ENCODE measurements at regions not wholly inside any gene's neighbourhood (a gene's known extent, or its start where the extent isn't known, plus 50 kb on each side); places are given as distances from the start of the nearest gene placed in this dataset.

GRCh38 chr17:13365331-13365730 is 236.4 kb downstream of the HS3ST3A1 start:
- H3K4me3 ChIP-seq (ENCODE audit: low read depth, low read length): no peak overlapping the region
- DNase-seq (ENCODE audit: low read depth): no peak

- H3K4me3 ChIP-seq (ENCODE audit: low read depth, low read length): no peak overlapping the region
- no peak for DNase-seq (ENCODE audit: low read depth)
Measured at GRCh38 chr17:13363771-13364170, 238.0 kb downstream of the HS3ST3A1 start.

DNA sequence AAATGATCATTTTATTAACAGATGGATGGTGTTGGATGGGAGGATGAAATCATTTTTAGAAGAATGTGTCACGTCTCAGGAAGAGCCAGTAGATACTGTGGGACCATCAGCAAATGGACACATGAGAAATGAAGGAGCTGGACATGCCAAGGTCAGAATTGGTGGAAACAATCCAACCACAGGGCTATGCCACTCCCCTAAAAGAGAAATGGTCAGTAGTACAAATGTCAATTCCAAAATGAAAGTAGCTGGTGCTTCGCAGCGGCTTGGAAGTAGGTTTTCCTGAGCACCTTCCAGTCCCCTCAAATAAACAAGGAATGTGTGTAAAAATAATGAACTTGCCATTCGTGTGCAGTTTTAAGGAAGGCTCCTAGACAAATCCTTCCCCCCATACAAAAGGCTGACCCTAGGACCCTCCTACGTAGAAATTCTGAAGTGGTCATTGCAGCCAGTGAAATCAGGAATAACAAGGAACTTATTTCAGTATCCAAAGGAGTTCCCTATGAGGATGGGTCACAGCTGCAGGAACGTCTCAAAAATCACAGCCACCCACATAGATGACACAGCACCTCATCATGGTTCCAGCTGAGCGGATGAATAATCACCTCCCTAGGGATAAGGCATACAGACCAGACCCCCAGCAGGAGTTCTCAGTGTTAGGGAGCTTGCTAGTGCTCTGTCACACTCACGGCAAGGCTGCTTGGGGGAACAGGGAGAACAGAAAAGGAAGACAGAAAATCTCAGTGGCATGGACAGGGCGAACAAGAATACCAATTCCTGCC is 239.2 kb downstream of the HS3ST3A1 start:
- no peak overlapping the region for H3K4me3 ChIP-seq (ENCODE audit: low read depth, low read length)
- peak; percentile 79 for DNase-seq (ENCODE audit: low read depth)

- DNase-seq (ENCODE audit: low read depth): no peak
- no peak overlapping the region for H3K4me3 ChIP-seq (ENCODE audit: low read depth, low read length)
Measured at GRCh38 chr17:13359774-13360173, 242.0 kb downstream of the HS3ST3A1 start.

DNA sequence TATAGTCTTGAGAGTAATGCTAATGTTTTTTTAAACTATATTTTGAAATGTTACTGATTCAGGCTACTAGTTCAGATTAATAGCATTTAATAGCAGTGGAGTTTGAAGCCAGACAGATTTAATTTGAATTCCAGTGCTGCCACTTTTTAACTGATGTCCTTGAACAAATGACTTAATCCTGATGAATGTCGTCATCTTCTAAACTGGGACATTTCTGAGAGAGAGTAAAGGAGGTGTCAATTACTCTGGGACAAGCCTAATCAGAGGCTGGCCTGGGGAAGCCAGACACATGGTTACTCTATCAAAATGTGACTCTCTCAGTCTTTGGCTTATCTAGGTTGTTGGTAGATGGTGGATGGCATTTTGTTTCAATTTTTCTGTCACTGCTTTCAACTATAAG is 246.7 kb downstream of the HS3ST3A1 start:
- no peak for DNase-seq (ENCODE audit: low read depth)
- no peak overlapping the region for H3K4me3 ChIP-seq (ENCODE audit: low read depth, low read length)

GRCh38 chr17:13353590-13353989 is 248.1 kb downstream of the HS3ST3A1 start:
- peak; percentile 77 for DNase-seq (ENCODE audit: low read depth)
- no peak overlapping the region for H3K4me3 ChIP-seq (ENCODE audit: low read depth, low read length)

GRCh38 chr17:13352747-13353415 is 248.8 kb downstream of the HS3ST3A1 start:
- no peak for DNase-seq (ENCODE audit: low read depth)
- H3K4me3 ChIP-seq (ENCODE audit: low read depth, low read length): no peak overlapping the region

DNA sequence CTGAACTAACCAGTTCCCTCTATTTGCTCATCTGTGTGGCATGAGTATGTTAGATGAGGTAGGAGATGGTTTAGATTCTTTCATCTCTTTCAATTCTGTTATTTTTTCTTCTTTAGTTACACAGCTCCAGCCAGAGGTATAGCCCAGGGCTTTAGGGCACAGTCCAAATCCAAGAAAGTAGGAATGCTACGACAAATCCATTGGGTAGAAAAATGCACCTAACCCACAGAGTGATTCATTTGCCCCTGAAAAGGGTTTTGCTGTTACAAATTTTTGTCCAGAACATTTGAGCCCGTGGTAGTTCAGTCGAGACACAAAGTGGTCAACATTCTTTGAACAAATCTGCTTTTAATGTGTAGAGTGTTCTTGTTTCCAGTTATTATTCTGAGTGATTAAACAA is 250.7 kb downstream of the HS3ST3A1 start:
- DNase-seq (ENCODE audit: low read depth): peak; percentile 65
- no peak overlapping the region for H3K4me3 ChIP-seq (ENCODE audit: low read depth, low read length)

DNA sequence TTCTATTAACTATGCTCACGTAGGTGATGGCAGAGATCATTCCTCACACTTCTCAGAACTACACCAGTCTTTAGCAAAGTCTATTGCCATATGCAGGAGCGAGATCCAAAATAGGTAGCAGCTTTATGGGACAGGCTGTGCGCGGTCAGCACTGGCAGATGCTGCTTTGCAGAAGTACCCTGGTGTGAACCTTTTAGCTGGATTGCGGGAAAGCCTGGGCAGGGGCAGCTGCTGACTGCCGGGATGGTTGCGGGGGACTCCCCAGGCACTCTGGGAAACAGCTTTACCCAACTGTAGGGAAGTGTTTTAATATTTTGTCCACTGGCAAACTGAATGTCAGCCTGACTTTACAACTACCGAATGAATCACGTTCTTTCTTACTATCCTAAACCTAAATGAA is 251.3 kb downstream of the HS3ST3A1 start:
- DNase-seq (ENCODE audit: low read depth): no peak
- H3K4me3 ChIP-seq (ENCODE audit: low read depth, low read length): no peak overlapping the region

- H3K4me3 ChIP-seq (ENCODE audit: low read depth, low read length): no peak overlapping the region
- DNase-seq (ENCODE audit: low read depth): peak; percentile 93
Measured at GRCh38 chr17:13346996-13347762, 254.6 kb downstream of the HS3ST3A1 start.

DNA sequence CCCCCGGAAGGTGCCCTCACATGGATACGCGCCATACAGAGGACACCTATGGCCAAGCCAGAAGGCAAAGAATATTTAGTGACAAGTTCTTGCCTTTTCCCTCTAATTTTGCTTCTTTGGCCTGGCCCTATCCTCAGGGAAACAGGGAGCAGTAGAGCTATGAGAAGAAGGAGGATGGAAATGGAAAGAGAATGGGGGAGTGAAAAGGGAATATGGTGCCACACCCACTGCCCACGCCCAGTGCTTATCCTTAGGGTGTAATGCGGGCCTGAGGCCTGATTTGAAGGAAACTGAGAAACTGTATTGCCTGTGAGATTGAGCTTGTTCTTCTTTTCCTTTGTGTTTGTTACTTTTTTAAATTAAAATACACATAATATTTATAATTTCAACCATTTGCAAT is 255.1 kb downstream of the HS3ST3A1 start:
- no peak for DNase-seq (ENCODE audit: low read depth)
- no peak overlapping the region for H3K4me3 ChIP-seq (ENCODE audit: low read depth, low read length)

DNA sequence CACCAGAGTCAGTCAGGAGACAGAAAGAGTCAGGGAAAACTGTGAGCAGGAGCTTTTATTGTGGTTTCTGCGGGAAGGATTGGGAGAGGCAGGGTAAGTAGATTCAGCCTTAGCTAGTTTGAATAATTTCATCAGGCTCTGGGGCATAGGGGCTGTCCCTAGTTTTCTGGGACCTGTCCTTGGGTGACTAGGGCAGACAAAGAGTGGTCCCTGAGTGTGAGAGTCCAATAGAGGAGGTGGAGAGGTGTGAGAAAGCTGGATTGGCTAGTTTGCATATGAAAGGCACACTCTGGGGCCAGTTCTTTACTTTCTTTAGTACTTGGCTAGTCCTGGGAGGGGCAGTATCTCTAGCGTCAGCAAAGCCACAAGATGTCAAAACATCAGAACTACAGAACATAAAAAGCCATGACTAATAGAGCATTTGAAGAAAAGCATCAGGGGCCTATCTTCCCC is 255.6 kb downstream of the HS3ST3A1 start:
- peak; percentile 96 for DNase-seq (ENCODE audit: low read depth)

GRCh38 chr17:13338421-13338820 is 263.3 kb downstream of the HS3ST3A1 start:
- DNase-seq (ENCODE audit: low read depth): no peak
- H3K4me3 ChIP-seq (ENCODE audit: low read depth, low read length): peak overlapping the region; percentile 40

More for the DNA sequence above, 255.6 kb downstream of the HS3ST3A1 start:
- no peak overlapping the region for H3K4me3 ChIP-seq (ENCODE audit: low read depth, low read length)

DNA sequence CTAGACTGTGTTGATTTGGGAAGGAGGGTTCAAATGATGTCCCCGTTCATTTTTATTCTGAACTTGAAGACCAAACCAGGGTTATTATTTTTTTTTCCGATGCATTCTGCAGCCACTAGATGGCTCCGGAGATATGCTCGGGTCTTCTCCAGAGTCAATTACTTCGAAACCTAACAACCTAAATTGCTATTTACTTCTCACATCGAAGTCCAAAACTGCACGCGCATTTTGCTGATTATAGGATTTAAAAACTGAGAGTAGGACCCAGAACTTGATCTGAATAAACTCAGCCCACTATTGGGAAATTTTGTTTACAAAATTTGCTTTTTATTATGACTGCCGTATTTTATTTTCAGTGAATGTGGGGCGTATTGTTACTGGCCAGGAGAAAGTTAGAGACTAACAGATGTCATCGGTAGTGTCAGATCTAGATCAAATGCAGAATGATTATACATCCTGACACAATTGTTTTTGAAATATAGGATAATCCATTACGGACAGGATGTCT is 263.8 kb downstream of the HS3ST3A1 start:
- peak overlapping the region; percentile 40 for H3K4me3 ChIP-seq (ENCODE audit: low read depth, low read length)
- no peak for DNase-seq (ENCODE audit: low read depth)

GRCh38 chr17:13337151-13337550 is 264.6 kb downstream of the HS3ST3A1 start:
- H3K4me3 ChIP-seq (ENCODE audit: low read depth, low read length): no peak overlapping the region
- no peak for DNase-seq (ENCODE audit: low read depth)

DNA sequence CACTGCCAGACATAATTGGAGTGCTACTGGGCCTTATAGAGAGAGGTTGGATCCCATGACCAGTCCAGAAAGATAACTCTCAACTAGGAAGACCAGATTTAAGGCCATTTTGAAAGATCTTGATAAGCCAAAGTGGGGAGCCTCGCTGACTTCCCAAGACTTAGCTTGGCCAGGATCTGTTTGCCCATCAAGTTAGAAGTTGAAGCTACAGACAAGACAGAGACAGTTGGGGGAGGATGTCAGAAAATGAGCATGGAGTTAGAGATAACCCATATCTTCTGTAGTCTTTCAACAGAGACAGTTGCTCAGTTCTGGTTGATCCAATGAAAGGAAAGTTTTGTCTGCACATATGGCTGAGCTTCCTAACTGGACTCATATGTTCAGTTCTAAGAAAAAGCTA is 267.4 kb downstream of the HS3ST3A1 start:
- no peak for DNase-seq (ENCODE audit: low read depth)
- no peak overlapping the region for H3K4me3 ChIP-seq (ENCODE audit: low read depth, low read length)

DNA sequence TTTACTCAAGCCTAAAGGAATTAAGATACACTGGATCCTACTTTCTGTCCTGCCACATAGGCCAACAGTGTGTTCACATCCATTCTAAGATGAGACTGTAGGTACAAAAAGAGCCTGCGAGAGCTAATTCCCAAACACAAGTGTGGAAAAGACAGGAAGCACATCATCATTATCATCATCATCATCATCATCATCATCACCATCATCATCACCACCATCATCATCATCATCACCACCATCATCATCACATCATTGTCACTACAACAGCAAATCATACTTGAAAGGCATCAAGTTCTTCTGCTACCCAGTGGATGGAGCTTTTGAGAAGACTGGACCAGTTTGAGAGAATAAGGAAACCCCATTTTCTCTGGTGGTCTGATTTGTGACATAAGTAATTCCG is 268.1 kb downstream of the HS3ST3A1 start:
- H3K4me3 ChIP-seq (ENCODE audit: low read depth, low read length): no peak overlapping the region
- DNase-seq (ENCODE audit: low read depth): no peak

- no peak for DNase-seq (ENCODE audit: low read depth)
- H3K4me3 ChIP-seq (ENCODE audit: low read depth, low read length): no peak overlapping the region
Measured at GRCh38 chr17:13332207-13332606, 269.5 kb downstream of the HS3ST3A1 start.

GRCh38 chr17:13329421-13329820 is 272.3 kb downstream of the HS3ST3A1 start:
- no peak overlapping the region for H3K4me3 ChIP-seq (ENCODE audit: low read depth, low read length)
- no peak for DNase-seq (ENCODE audit: low read depth)

GRCh38 chr17:13323990-13324389 is 277.7 kb downstream of the HS3ST3A1 start:
- H3K4me3 ChIP-seq (ENCODE audit: low read depth, low read length): no peak overlapping the region
- DNase-seq (ENCODE audit: low read depth): no peak

Data from skeletal muscle cell (primary cell).